ENCODE measurements at regions not wholly inside any gene's neighbourhood (a gene's known extent, or its start where the extent isn't known, plus 50 kb on each side); places are given as distances from the start of the nearest gene placed in this dataset.

DNA sequence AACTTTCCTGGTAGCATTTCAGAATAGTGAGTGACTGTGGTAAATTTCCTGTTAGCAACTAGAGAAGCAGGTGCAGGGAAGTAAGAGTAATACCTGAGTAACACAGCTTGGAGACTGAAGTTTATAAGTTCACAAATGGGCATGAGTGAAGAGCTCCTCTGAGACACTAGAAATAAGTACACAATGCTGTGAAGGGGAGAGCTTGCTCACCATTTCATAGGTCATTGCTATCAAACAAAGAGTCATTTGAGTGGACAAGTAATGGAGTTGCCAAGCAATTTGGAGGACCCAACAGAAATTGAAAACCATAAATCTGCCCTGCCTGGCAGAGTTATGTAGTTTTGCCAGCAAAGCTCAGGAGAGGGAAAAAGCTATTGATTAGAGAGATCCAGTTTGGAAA is 523.6 kb downstream of the TRAM1L1 start:
- no peak overlapping the region for H3K4me2 ChIP-seq (ENCODE audit: low read length, poor library complexity, severe bottlenecking)
- H3K18ac ChIP-seq (ENCODE audit: low read depth in 1 of 2, low read length in 2 of 2), result no peak overlapping the region
- no peak overlapping the region for H3K4ac ChIP-seq (ENCODE audit: low read depth in 1 of 2, low read length in 2 of 2)
- H3K27me3 ChIP-seq (ENCODE audit: control insufficient read depth in 1 of 2, insufficient read depth in 1 of 2, low read length in 2 of 2), result no peaks in the 10 kb centered on the region
- DNase-seq, result no peak
- no peak overlapping the region for H2BK120ac ChIP-seq (ENCODE audit: low read depth, low read length)
- H3K27ac ChIP-seq (ENCODE audit: low read length, poor library complexity, severe bottlenecking), result no peak overlapping the region
- H3K14ac ChIP-seq (ENCODE audit: low read length in 2 of 2), result no peak overlapping the region
- H3K9me3 ChIP-seq (ENCODE audit: control insufficient read depth, low read length), result peaks cover 35% of the 10 kb centered on the region
- H2BK15ac ChIP-seq (ENCODE audit: low read depth, poor library complexity, severe bottlenecking), result no peak overlapping the region
- H2AK5ac ChIP-seq (ENCODE audit: low read length, severe bottlenecking), result no peak overlapping the region
- H2AFZ ChIP-seq (ENCODE audit: low read depth, low read length), result no peak overlapping the region
- H4K8ac ChIP-seq (ENCODE audit: low read length), result no peak overlapping the region
- no peak overlapping the region for H3K23ac ChIP-seq (ENCODE audit: low read length in 2 of 2)
- no peaks in the 10 kb centered on the region for H3K79me1 ChIP-seq (replicated peaks; ENCODE audit: low read length, poor library complexity, severe bottlenecking)
- no peak overlapping the region for H3K4me3 ChIP-seq (ENCODE audit: insufficient read depth in 1 of 2, low read depth in 1 of 2, low read length in 2 of 2)
- H2BK5ac ChIP-seq (ENCODE audit: low read depth, low read length, poor library complexity, severe bottlenecking), result no peak overlapping the region
- no peaks in the 10 kb centered on the region for H3K4me1 ChIP-seq (ENCODE audit: control insufficient read depth, insufficient read depth, low read depth, low read length)
- no peaks in the 10 kb centered on the region for H3K36me3 ChIP-seq (ENCODE audit: control insufficient read depth in 1 of 2, insufficient read depth in 2 of 2, low read depth in 1 of 2, low read length in 2 of 2)
- no peak overlapping the region for H2BK12ac ChIP-seq (ENCODE audit: low read length in 2 of 2)
- no peak overlapping the region for H4K91ac ChIP-seq (ENCODE audit: low read length)
- no peak overlapping the region for H3K9ac ChIP-seq (ENCODE audit: low read length)

DNA sequence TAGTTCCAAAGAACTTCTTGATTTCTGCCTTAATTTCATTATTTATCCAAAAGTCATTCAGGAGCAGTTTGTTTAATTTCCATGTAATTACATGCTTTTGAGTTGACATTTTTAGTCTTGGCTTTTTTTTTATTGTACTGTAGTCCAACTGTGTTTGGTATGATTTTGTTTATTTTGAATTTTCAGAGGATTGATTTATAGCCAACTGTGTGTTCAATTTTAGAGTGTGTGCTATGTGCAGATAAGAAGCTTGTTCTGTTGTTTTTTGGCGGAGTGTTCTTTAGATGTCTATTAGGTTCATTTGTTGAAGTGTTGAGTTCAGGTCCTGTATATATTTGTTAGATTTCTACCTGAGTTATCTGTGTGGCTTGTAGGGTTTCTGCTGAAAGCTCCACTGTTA is 533.6 kb downstream of the TRAM1L1 start:
- Histone ChIP-seq H3K14ac (ENCODE audit: low read length in 2 of 2) (no peak overlapping the region), H3K27ac (ENCODE audit: low read length, poor library complexity, severe bottlenecking) (no peak overlapping the region), H3K23ac (ENCODE audit: low read length in 2 of 2) (no peak overlapping the region), H2AK5ac (ENCODE audit: low read length, severe bottlenecking) (no peak overlapping the region), H3K9me3 (ENCODE audit: control insufficient read depth, low read length) (peaks cover 10% of the 10 kb centered on the region), H3K18ac (ENCODE audit: low read depth in 1 of 2, low read length in 2 of 2) (no peak overlapping the region), H3K4me3 (ENCODE audit: insufficient read depth in 1 of 2, low read depth in 1 of 2, low read length in 2 of 2) (no peak overlapping the region), H2BK15ac (ENCODE audit: low read depth, poor library complexity, severe bottlenecking) (no peak overlapping the region), H3K27me3 (ENCODE audit: control insufficient read depth in 1 of 2, insufficient read depth in 1 of 2, low read length in 2 of 2) (no peaks in the 10 kb centered on the region), H2AFZ (ENCODE audit: low read depth, low read length) (no peak overlapping the region), H3K9ac (ENCODE audit: low read length) (no peak overlapping the region), H3K4me2 (ENCODE audit: low read length, poor library complexity, severe bottlenecking) (no peak overlapping the region), H2BK120ac (ENCODE audit: low read depth, low read length) (no peak overlapping the region), H3K36me3 (ENCODE audit: control insufficient read depth in 1 of 2, insufficient read depth in 2 of 2, low read depth in 1 of 2, low read length in 2 of 2) (no peaks in the 10 kb centered on the region), H2BK5ac (ENCODE audit: low read depth, low read length, poor library complexity, severe bottlenecking) (no peak overlapping the region), H3K4ac (ENCODE audit: low read depth in 1 of 2, low read length in 2 of 2) (no peak overlapping the region), H3K79me1 (replicated peaks; ENCODE audit: low read length, poor library complexity, severe bottlenecking) (no peaks in the 10 kb centered on the region), H4K91ac (ENCODE audit: low read length) (no peak overlapping the region), H2BK12ac (ENCODE audit: low read length in 2 of 2) (no peak overlapping the region), H4K8ac (ENCODE audit: low read length) (no peak overlapping the region), H3K4me1 (ENCODE audit: control insufficient read depth, insufficient read depth, low read depth, low read length) (peaks cover 1% of the 10 kb centered on the region)
- DNase-seq, result no peak
- 83% methylated on average over 1 of the region's 1 CpG for WGBS

GRCh38 chr4:116547632-116548031 is 537.7 kb downstream of the TRAM1L1 start:
- no peak overlapping the region for H2AFZ ChIP-seq (ENCODE audit: low read depth, low read length)
- no peak overlapping the region for H4K8ac ChIP-seq (ENCODE audit: low read length)
- no peaks in the 10 kb centered on the region for H3K27me3 ChIP-seq (ENCODE audit: control insufficient read depth in 1 of 2, insufficient read depth in 1 of 2, low read length in 2 of 2)
- H3K9me3 ChIP-seq (ENCODE audit: control insufficient read depth, low read length), result no peaks in the 10 kb centered on the region
- H3K79me1 ChIP-seq (replicated peaks; ENCODE audit: low read length, poor library complexity, severe bottlenecking), result no peaks in the 10 kb centered on the region
- WGBS, result no CpG with 5 or more reads among the region's 2 CpGs
- no peak overlapping the region for H2BK120ac ChIP-seq (ENCODE audit: low read depth, low read length)
- no peak for DNase-seq
- H2BK5ac ChIP-seq (ENCODE audit: low read depth, low read length, poor library complexity, severe bottlenecking), result no peak overlapping the region
- no peak overlapping the region for H3K27ac ChIP-seq (ENCODE audit: low read length, poor library complexity, severe bottlenecking)
- no peak overlapping the region for H2AK5ac ChIP-seq (ENCODE audit: low read length, severe bottlenecking)
- no peak overlapping the region for H2BK12ac ChIP-seq (ENCODE audit: low read length in 2 of 2)
- H3K23ac ChIP-seq (ENCODE audit: low read length in 2 of 2), result no peak overlapping the region
- H3K9ac ChIP-seq (ENCODE audit: low read length), result no peak overlapping the region
- H3K14ac ChIP-seq (ENCODE audit: low read length in 2 of 2), result no peak overlapping the region
- no peak overlapping the region for H3K4me2 ChIP-seq (ENCODE audit: low read length, poor library complexity, severe bottlenecking)
- no peak overlapping the region for H4K91ac ChIP-seq (ENCODE audit: low read length)
- H3K36me3 ChIP-seq (ENCODE audit: control insufficient read depth in 1 of 2, insufficient read depth in 2 of 2, low read depth in 1 of 2, low read length in 2 of 2), result no peaks in the 10 kb centered on the region
- H3K4me3 ChIP-seq (ENCODE audit: insufficient read depth in 1 of 2, low read depth in 1 of 2, low read length in 2 of 2), result no peak overlapping the region
- H3K4ac ChIP-seq (ENCODE audit: low read depth in 1 of 2, low read length in 2 of 2), result no peak overlapping the region
- no peaks in the 10 kb centered on the region for H3K4me1 ChIP-seq (ENCODE audit: control insufficient read depth, insufficient read depth, low read depth, low read length)
- no peak overlapping the region for H3K18ac ChIP-seq (ENCODE audit: low read depth in 1 of 2, low read length in 2 of 2)
- no peak overlapping the region for H2BK15ac ChIP-seq (ENCODE audit: low read depth, poor library complexity, severe bottlenecking)

GRCh38 chr4:116546759-116547158 is 538.6 kb downstream of the TRAM1L1 start:
- H4K91ac ChIP-seq (ENCODE audit: low read length), result no peak overlapping the region
- H2BK15ac ChIP-seq (ENCODE audit: low read depth, poor library complexity, severe bottlenecking), result no peak overlapping the region
- no peak overlapping the region for H3K4ac ChIP-seq (ENCODE audit: low read depth in 1 of 2, low read length in 2 of 2)
- no peak overlapping the region for H3K9ac ChIP-seq (ENCODE audit: low read length)
- no peak overlapping the region for H2BK12ac ChIP-seq (ENCODE audit: low read length in 2 of 2)
- no peak overlapping the region for H2AK5ac ChIP-seq (ENCODE audit: low read length, severe bottlenecking)
- DNase-seq, result no peak
- no peak overlapping the region for H3K4me2 ChIP-seq (ENCODE audit: low read length, poor library complexity, severe bottlenecking)
- H2AFZ ChIP-seq (ENCODE audit: low read depth, low read length), result no peak overlapping the region
- H3K9me3 ChIP-seq (ENCODE audit: control insufficient read depth, low read length), result no peaks in the 10 kb centered on the region
- no peak overlapping the region for H3K27ac ChIP-seq (ENCODE audit: low read length, poor library complexity, severe bottlenecking)
- no peak overlapping the region for H2BK5ac ChIP-seq (ENCODE audit: low read depth, low read length, poor library complexity, severe bottlenecking)
- no peaks in the 10 kb centered on the region for H3K27me3 ChIP-seq (ENCODE audit: control insufficient read depth in 1 of 2, insufficient read depth in 1 of 2, low read length in 2 of 2)
- no peaks in the 10 kb centered on the region for H3K79me1 ChIP-seq (replicated peaks; ENCODE audit: low read length, poor library complexity, severe bottlenecking)
- H3K4me3 ChIP-seq (ENCODE audit: insufficient read depth in 1 of 2, low read depth in 1 of 2, low read length in 2 of 2), result no peak overlapping the region
- H3K14ac ChIP-seq (ENCODE audit: low read length in 2 of 2), result no peak overlapping the region
- H3K4me1 ChIP-seq (ENCODE audit: control insufficient read depth, insufficient read depth, low read depth, low read length), result no peaks in the 10 kb centered on the region
- no peak overlapping the region for H4K8ac ChIP-seq (ENCODE audit: low read length)
- H3K23ac ChIP-seq (ENCODE audit: low read length in 2 of 2), result no peak overlapping the region
- WGBS, result 93% methylated on average over 1 of the region's 1 CpG
- H2BK120ac ChIP-seq (ENCODE audit: low read depth, low read length), result no peak overlapping the region
- H3K18ac ChIP-seq (ENCODE audit: low read depth in 1 of 2, low read length in 2 of 2), result no peak overlapping the region
- no peaks in the 10 kb centered on the region for H3K36me3 ChIP-seq (ENCODE audit: control insufficient read depth in 1 of 2, insufficient read depth in 2 of 2, low read depth in 1 of 2, low read length in 2 of 2)
